Panc1 (cell line): ENCODE measurements at regions not wholly inside any gene's neighbourhood (a gene's known extent, or its start where the extent isn't known, plus 50 kb on each side); places are given as distances from the start of the nearest gene placed in this dataset.

ENCODE experiments used
- ATAC-seq: fragments of 200-7000 bp; cut with Tn5 transposase; 2 replicates; pipeline ENCODE4 v1.9.1; 2020; ENCODE audit warnings: mild to moderate bottlenecking, moderate library complexity
- BruUV-seq: library from RNA; stranded (reverse); fragments of 400-500 nt; replicated peaks from 2 replicates; lab custom pipeline; 2021; lab: Mats Ljungman, UMichigan
- CTCF ChIA-PET: fragments of 300-600 bp; sonication (Branson Sonifier 250); formaldehyde crosslinking; loops from one replicate; lab custom pipeline; 2022; ENCODE audit warnings: antibody characterized with exemption; lab: Charles Lee
- POLR2A ChIA-PET: fragments of 300-600 bp; sonication (Branson Sonifier 250); formaldehyde crosslinking; loops from one replicate; lab custom pipeline; 2022; ENCODE audit warnings: antibody characterized with exemption; lab: Charles Lee
- DNase-seq: peaks from one replicate; pipeline ENCODE4 v3.0.0-alpha.2; 2010; ENCODE audit warnings: low read depth, low spot score
- H3K27ac ChIP-seq: 2 replicates; pipeline ENCODE4 v1.5.1; 2011; ENCODE audit warnings: mild to moderate bottlenecking, low read length, inconsistent platforms
- H3K27me3 ChIP-seq: fragments of 200-500 bp; sonication (Bioruptor generic); 2 replicates; pipeline ENCODE4 v1.6.0; 2014; ENCODE audit warnings: low read length, inconsistent platforms; ENCODE audit not compliant: control insufficient read depth, insufficient read depth
- H3K36me3 ChIP-seq: fragments of 200-500 bp; sonication (Bioruptor generic); 2 replicates; pipeline ENCODE4 v1.5.1; 2014; ENCODE audit warnings: inconsistent platforms, mild to moderate bottlenecking, low read length, moderate library complexity; ENCODE audit not compliant: control insufficient read depth, insufficient read depth
- H3K4me1 ChIP-seq: 2 replicates; pipeline ENCODE4 v1.5.1; 2011; ENCODE audit warnings: inconsistent platforms, mild to moderate bottlenecking, low read length, moderate library complexity; ENCODE audit not compliant: control insufficient read depth, insufficient read depth
- H3K4me3 ChIP-seq, 2 experiments: 2 replicates each; pipeline ENCODE4 v1.5.1; 2011 to 2012; ENCODE audit warnings: low read depth in 2 of 2, low read length in 2 of 2, mild to moderate bottlenecking in 2 of 2, inconsistent platforms in 1 of 2, moderate library complexity in 1 of 2
- H3K9me3 ChIP-seq: fragments of 200-500 bp; sonication (Bioruptor generic); 2 replicates; pipeline ENCODE4 v1.5.1; 2014; ENCODE audit warnings: low read depth, mild to moderate bottlenecking, inconsistent platforms, low read length, moderate library complexity; ENCODE audit not compliant: control insufficient read depth, insufficient read depth
- CTCF ChIP-seq: fragments of 450-650 bp; IDR thresholded peaks from 2 replicates; pipeline ENCODE4 v1.5.1; 2017; ENCODE audit warnings: mild to moderate bottlenecking
- POLR2AphosphoS5 ChIP-seq: IDR thresholded peaks from 2 replicates; pipeline ENCODE4 v1.6.1; 2012; ENCODE audit warnings: mild to moderate bottlenecking, low read depth, low read length, moderate library complexity
- REST ChIP-seq, 2 experiments: IDR thresholded peaks; 2 replicates each; pipeline ENCODE4 v1.6.1; 2011 to 2012; ENCODE audit warnings: low read depth in 2 of 2, control low read depth in 1 of 2, low read length in 1 of 2, mild to moderate bottlenecking in 1 of 2, moderate library complexity in 1 of 2; ENCODE audit not compliant: insufficient read depth in 1 of 2
- SIN3A ChIP-seq: IDR thresholded peaks from 2 replicates; pipeline ENCODE4 v1.6.1; 2012; ENCODE audit warnings: low read depth, mild to moderate bottlenecking, low read length, moderate library complexity, borderline replicate concordance; ENCODE audit not compliant: insufficient read depth
- TCF7L2 ChIP-seq: IDR thresholded peaks from 2 replicates; pipeline ENCODE4 v1.6.1; 2011; ENCODE audit warnings: mild to moderate bottlenecking, low read depth, low read length, inconsistent platforms
- in situ Hi-C: cut with HindIII; loops from 2 replicates; pipeline ENCODE4 v1.10.0; 2016; ENCODE audit warnings: low sequenced_read_pairs, low pct_unique_long_range_greater_than_20kb
- intact Hi-C: fragments of 100-400 bp; cut with micrococcal nuclease; formaldehyde crosslinking; loops from one replicate; pipeline ENCODE4 v1.10.0; 2022; ENCODE audit not compliant: unreplicated experiment

- ATAC-seq: no peak
- in situ Hi-C loops: no loop called here
Observed at GRCh38 chr1:238787471-238787870, 598.9 kb upstream of the CHRM3 start.

GRCh38 chr1:238783633-238784032, 602.7 kb upstream of the CHRM3 start:
- POLR2A ChIA-PET: no interaction called here
- CTCF ChIA-PET: no interaction called here
- Histone ChIP-seq H3K9me3 (no peaks in the 10 kb centered on the region), H3K4me3 (no peak overlapping the region), H3K4me1 (no peaks in the 10 kb centered on the region), H3K27me3 (no peaks in the 10 kb centered on the region), H3K36me3 (no peaks in the 10 kb centered on the region), H3K27ac (no peak overlapping the region)
- no peak for DNase-seq
- in situ Hi-C loops (no loop called here), intact Hi-C loops (no loop called here)
- TF ChIP-seq SIN3A (no peak), CTCF (no peak), TCF7L2 (no peak), REST (IDR thresholded peaks at IDR 0.05; ENCODE audit: insufficient read depth in 1 of 2, low read depth in 2 of 2, low read length in 1 of 2) (no peak), POLR2AphosphoS5 (no peak)
- BruUV-seq: no TSS peak
- no peak for ATAC-seq

More at GRCh38 chr1:238787471-238787870, 598.9 kb upstream of the CHRM3 start:
- H3K9me3 ChIP-seq: no peaks in the 10 kb centered on the region
- H3K36me3 ChIP-seq: no peaks in the 10 kb centered on the region
- intact Hi-C loops: no loop called here
- no peaks in the 10 kb centered on the region for H3K27me3 ChIP-seq
- BruUV-seq: no TSS peak
- H3K4me1 ChIP-seq: no peaks in the 10 kb centered on the region
- CTCF ChIA-PET: no interaction called here
- DNase-seq: no peak
- POLR2A ChIA-PET: no interaction called here
- H3K27ac ChIP-seq: no peak overlapping the region
- TF ChIP-seq POLR2AphosphoS5: no peak
- TF ChIP-seq REST (IDR thresholded peaks at IDR 0.05; ENCODE audit: insufficient read depth in 1 of 2, low read depth in 2 of 2, low read length in 1 of 2): no peak
- TF ChIP-seq SIN3A: no peak
- no peak for TF ChIP-seq TCF7L2
- no peak for TF ChIP-seq CTCF
- H3K4me3 ChIP-seq: no peak overlapping the region
